ENCODE measurements at regions not wholly inside any gene's neighbourhood (a gene's known extent, or its start where the extent isn't known, plus 50 kb on each side); places are given as distances from the start of the nearest gene placed in this dataset.
"Not testable (repeated sequence)": the region's sequence is repeated elsewhere in the genome, so short reads cannot be mapped to it uniquely, and the experiment has no call there.

DNA sequence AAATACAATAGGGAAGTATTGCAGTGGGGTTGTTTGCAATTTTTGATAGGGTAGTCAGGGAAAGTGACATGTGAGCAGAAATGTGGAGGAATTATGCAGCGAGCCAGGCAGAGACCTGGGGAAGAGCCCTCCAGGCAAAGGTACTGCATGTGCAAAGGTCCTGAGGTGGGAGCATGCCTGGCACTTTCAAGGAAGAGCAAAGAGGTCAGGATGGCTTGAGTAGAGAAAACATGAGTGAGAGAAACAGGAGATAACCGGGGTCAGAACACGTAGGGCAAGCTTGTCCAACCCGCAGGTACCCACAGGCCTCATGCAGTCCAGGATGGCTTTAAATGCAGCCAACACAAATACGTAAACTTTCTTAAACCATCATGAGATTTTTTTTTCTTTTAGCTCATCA is 71.0 kb downstream of the COQ2 start:
- DNase-seq: no peak

DNA sequence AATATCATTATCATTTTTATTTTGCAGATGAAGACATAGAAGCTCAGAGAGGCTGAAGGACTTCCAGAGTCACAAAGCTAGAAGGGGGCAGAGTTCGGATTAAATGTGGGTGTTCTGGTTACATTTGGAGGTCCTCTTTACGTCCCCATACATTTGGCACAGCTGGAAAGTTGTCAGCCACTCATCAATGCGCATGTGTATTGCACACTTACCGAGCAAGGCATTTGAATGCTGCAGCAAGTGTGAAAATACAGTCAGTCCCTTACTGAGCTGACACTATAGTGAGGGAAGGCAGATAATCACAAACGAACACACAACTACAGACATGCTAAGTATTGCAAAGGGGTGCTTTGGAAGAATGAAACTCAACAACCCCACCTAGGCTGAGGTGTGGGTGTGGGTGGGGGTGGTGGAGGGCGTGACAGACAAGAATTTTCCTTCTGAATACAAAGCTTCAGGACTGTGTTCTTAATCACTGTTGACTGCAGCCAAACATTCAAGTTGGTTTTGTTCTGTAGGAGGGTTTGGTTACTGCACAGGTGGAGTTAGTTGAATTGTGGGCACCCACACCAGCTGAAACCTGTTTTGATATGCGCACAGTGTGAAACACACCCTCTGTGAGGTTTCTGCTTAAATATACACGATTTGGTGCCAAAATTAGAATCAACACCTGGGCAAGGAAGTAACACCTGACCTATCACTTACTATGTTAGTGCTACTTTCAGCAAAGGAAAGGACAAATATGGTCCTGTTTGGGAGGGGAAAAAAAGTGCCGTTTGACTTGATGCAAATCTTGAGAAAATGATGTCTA is 72.4 kb downstream of the COQ2 start:
- no peak for DNase-seq

DNA sequence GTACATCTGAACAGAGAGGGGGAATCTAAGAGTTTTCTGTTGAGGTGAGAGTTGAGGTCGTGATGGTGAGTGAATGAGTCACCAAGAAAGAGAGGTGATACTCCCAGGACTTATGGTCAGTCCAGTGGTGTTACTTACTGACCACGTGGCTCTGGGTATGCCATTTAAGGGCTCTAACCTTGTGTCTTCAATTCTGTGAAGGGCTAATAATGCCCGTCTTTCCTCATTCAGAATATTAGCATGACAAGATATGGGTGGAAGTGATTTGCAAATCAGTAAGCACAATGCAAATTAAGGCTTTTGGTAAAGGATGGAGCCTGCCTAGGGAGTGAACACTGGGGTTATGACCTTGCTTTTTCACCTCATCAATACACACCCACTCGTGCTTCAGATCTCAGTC is 75.2 kb downstream of the COQ2 start:
- no peak for DNase-seq

DNA sequence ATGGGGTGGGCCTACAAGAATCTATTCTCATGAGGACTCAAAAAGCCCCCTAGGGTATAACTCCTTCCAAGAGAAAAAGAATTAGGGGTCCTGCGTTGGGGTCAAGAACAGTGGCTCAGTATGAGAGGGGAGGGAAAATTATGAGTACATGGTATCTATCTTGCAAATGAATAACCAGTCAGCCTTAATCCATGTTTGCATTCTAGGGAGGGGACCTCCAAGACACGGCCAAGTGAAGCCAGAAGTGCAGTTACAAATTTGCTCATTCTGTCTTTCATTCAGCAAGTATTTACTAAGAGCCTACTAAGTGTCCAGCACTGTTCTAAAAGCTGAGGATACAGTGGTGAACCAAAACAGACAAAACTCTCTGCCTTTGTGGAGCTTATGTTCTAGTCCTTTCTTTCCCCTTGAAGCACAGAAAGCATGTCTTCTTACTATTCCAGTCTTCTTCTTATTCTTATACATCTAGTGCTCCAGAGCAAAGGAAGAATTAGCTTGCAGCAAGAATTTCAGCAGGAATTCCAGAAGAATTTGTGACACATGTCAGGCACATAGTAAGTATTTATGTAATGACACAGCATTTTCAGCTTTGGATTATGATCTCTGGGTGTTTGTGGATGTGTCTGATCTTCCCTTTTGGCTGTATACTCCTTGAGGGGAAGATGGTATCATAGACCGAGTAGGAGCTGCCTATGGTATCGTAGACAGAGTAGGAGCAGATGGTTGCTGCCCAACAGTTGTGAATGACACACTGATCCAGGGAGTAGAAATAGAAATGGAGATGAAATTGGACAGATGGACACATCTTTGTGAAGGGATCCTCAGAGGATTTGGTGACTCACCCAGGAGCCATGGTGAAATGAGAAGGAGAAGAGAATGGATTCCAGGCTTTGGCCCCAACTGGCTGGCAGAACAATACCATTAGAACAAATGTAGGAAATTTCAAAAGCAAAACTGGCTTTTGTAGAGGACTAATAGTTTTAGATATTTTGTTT is 75.9 kb downstream of the COQ2 start:
- no peak for DNase-seq

DNA sequence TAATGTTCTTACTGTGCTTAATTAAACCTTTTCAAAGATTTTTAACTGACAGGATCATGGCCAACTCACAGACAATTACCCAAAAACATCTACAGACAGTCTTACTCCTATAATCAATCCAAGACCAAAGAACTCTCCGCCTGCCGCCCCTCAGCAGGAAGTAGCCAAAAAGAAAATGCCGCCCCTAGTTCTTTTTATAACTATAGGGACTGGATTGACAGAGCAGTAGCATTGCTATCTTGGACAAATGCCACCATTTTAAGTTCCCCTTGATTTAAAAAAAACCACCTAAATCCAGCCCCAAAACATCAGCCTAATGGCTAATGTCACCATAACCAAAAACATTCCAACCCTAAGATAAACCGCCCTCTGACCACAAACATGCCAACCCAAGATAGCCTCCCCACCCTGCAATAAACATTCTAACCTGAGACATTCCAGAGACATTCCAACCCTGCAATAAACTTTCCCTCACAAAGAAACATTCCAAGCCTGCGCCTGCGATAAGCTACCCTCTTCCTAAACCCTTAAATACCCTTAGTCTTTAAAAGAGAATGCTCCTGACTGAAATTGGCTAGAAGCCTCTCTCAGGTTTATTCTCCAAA is 77.0 kb downstream of the COQ2 start:
- no peak for DNase-seq

DNA sequence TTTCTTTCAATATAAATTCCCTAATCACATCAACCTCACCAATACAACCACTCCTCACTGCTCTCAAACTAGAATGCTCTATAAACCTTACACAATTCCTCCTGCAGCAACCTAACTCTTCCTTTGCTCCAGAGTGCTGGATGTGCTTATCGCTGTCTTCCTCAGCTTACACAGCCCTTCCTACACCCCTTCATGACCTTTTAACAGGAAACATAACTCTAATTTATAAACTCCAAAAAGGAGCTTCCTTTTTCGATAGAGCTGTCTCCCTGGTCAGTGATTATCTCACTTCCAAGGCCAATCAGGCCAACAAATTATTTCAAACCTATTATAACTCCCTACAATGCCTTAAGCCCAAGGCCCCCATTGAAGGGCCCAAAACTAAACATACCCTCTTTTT is 78.8 kb downstream of the COQ2 start:
- DNase-seq: no peak

DNA sequence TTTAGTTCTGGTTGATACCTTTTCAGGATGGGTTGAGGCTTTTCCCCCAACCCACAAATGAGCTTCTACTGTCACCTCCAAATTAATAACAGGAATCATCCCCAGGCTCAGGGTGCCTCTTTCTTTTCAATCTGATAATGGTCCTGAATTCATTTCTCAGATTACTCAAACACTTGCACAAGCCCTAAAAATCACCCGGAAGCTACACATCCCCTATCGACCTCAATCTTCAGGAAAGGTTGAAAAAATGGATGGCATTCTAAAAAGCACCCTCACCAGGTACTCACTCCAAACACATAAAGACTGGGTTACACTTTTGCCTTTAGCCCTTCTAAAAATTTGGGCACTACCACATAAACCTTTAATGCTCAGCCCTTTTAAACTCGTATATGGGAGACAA is 79.9 kb downstream of the COQ2 start:
- DNase-seq: no peak

DNA sequence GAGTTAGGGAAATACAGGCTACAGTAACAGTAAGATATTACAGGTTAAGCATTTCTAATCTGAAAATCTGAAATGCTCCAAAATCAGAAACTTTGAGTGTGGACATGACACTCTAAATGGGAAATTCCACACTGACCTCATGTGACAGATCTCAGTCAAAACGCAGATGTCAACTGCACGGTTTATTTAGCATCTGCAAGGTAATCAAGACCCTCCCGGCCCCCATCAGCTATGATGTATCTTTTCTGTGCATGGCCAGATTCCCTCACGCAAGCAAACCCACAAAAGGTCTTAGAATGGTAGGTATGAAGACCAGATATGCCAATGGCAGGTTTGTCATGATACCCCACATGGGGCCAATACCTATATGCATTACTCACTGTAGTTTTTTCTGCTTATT is 82.8 kb downstream of the COQ2 start:
- DNase-seq: no peak

DNA sequence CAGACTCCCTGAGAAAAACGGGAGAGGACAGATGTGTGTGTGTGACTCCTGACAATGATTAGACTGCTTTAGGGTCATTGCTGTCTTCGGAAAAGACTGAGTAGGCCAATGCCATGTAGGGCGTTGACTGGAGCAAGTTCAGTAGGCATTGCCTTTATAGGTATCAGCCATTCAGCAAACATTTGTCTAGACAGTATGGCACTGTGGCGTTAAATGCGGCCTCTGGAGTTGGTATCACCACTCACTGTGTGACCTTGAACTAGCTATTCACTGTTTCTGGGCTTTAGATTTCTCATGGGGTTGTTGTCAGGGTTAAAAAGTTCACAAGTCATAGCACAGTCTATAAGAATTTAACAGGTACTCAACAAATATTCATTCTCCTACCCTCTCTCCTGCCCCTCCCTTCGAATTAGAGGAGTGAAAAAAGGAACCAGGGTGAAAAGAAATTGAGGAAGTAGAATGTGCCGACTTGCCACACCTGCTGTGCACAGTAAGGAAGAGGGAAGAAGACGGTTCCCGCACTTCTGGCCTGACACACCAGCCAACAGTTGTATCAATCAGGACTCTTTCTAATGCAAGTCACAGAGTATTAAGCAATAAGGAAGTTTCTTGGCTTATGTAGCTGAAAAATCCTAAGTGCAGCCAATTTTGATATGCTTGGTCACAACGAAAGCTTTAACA is 83.2 kb upstream of the PLAC8 start:
- no peak for DNase-seq

DNA sequence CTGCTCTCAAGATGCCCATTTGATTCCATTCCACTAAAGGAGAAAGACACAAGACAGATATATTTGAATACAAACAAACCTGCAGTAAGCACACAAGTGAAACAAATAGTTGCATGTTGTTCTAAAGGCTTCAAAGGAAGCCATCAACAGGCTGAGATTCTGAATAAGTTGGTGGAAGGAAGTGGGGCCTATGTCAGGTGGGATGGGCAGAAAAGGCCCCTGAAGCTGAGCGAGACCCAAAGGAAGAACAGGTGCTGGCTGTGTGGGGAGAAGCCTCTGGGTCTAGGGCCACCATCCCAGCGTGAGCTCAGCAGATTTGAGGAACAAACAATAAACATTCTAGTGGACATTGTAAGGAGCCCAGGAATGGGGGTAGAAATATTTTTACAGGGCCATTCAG is 82.4 kb upstream of the PLAC8 start:
- DNase-seq: no peak

DNA sequence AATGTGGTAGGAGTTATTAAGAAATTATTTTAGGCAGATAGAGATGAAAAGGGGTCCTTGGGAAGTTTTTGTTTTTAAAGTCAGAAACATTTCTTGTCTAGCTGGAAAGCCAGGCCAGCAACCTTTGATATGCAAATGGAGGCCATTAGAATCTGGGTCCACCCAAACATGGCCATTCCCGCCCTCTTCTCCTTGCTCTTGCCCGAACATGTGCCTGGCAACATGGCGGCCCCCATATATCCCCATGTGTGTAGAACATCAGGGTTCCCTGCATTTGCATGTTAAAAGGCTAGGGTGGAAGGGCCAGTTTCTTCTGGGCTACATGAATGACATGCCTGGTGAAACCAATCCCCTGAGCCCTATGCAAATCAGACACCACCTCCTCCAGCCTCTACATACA is 80.7 kb upstream of the PLAC8 start:
- no peak for DNase-seq

DNA sequence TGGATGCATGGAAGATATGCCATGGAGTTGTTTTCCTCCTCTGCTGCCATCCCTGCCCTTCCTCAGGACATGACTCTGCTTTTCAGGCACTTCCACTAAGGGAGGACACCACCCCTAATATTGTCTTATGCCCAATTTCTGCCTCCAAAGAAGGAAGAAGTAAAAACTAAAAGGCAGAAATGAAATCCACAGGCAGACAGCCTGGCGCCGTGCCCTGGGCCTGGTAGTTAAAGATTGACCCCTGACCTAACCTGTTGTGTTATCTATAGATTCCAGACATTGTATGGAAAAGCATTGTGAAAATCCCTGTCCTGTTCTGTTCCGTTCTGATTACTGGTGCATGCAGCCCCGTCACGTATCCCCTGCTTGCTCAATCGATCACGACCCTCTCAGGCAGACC is 80.1 kb upstream of the PLAC8 start:
- not testable (repeated sequence) for DNase-seq

DNA sequence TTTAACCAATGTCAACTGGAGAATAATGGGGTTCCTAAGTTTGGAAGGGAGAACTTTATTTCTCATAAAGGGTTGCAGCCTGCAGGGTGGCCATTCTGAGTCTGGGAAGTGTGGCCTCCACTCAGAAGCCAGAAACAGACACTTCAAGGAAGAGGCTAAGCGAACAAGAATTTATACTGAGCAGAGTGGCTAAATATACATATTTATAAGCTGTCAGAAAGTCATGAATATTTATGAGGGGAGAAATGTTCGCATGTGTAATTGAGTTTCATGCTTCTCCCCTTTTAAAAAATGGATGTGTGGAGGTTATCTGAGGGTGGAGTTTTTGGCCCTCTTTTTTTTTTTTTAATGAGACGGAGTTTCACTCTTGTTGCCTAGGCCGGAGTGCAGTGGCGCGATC is 78.1 kb upstream of the PLAC8 start:
- DNase-seq: no peak

DNA sequence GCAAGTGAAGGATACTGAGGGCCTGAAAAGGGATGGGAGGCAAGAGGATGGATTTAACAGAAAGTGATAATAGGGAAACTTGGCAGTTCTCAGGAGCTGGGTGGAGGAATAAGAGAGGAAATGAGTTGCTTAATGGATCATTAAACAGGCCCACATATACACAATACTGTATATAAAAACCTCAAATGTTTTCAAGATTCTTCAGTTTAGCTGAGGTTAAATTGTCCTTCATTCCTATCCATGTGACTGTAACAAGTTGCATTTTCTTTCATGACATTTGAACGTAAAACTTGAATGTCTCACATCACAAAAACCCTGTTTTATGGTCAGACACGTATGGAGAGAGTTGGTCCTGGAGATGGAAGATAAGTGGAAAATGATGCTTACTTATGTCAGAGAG is 76.5 kb upstream of the PLAC8 start:
- DNase-seq: no peak

DNA sequence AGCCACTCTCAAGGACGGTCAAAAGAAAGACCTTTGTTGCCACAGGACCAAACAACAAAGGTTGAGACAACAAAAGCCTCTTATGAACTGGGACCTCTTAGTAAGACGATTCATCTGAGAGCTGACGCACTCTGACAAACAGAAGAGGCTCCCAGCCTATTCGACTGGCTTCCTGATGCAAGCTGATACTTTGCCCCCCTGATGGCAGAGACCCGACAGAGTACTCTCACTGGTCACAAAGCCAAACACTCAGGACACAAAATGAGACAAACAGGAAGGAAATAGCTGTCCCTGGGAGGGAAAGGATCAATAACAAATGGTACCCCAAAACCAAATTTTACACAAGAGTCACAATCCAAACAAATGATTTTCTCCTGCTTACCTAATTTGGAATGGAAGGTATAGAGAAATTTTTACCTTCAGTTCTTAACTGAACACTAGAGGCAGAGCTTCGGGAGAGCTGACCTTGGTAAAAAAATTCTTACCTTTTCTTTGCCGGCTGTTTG is 75.2 kb upstream of the PLAC8 start:
- DNase-seq: no peak

DNA sequence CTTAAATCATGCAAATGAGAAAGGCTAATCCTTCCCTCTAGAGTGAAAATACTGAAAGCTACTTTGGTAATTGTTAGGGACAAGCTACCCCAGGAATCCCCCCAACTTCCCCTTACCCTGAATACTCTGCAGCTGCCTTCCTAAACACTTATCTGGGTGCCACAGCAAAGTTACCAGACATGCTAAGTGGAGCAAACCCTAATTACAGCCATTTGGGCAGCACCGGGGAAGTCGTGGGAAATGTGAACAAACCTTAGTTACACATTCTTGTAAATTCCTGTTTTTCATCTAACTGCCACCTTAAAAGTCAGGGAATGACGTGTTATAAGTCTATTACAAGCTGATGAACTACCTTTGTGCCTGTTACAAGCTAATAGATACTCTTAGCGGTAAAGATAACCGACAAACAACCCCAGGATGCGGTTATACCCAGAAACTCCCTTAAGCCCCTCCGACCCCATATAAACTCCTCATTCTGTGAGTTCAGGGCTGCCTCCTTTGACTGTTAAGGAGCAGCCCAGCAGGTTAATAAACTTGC is 66.0 kb upstream of the PLAC8 start:
- no peak for DNase-seq

DNA sequence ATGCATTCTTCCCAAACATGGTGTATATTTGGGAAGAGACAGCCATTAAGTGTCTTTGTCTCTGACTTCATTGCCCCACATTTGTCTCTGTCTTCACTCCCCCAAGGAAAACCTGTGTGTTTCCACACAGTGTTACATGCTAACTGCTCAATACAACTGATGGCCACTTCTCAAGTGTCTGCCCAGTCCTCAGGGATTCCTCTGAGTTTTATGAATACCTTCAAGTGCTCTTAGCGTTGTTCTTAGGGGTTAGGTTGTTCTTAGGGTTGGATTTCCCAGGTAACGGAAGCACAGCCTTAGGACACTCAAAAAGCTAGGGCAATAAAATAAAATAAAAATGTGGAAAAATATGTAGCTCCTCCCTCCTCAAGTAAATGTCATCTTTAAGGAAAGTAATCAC is 64.7 kb upstream of the PLAC8 start:
- peak; percentile 60 for DNase-seq

DNA sequence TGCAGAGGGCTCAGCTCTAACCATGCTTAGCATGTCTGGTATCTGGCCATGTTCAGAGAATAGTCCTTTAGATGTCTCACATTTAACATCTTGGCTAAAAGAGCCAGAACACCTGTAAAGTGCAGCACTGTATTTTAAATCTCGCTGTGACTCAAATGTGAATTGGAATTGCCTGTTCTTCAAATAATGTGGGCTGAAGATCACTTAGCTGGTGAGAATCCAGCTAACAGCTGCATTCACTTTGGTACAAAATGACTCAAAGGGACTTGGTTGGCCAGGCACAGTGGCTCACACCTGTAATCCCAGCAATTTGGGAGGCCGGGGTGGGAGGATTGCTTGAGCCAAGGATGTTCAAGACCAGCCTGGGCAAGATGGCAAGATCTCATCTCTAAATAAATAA is 63.5 kb upstream of the PLAC8 start:
- DNase-seq: no peak

DNA sequence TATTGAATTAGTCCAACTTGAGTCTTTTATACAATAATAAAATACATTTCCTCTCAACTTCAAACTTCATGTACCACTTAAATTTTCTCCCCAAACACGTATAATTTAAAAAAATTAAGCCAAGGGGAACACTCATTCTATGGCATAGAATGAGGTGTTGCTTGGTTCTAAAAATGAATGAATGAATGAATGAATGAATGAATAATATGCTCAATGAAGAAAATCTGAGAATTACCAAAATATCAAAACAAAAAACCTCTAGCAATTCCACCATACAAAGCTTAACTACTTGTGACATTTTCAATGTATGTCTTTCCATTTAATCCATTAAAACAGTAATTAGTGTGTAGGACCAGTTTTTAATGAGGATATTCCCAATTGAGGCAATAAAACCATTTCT is 62.7 kb upstream of the PLAC8 start:
- no peak for DNase-seq

DNA sequence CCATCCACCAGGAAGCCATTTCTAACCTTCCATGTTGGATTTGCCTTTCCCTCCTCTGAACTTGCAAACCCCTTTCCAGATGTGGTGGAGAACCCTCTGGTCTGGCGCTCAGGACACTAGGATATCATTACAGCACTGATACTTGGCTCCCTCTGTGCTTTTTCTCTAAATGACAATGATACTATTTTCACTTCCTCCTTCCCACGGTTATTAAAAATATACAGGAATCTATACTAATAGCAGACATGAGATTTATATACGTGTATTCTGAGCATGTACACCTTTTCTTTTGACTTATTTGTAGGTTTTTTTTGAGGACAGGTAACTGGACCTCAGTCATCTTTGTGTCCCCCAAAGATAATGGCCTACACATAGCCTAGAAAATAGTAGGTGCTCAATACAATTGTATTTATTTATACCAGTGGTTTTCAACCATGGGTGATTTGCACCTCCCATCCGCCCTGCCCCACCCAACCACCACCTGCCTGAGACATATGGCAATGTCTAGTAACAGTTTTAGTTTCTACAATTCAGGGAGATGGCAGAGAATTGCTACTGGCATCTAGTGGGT is 60.4 kb upstream of the PLAC8 start:
- DNase-seq: no peak

DNA sequence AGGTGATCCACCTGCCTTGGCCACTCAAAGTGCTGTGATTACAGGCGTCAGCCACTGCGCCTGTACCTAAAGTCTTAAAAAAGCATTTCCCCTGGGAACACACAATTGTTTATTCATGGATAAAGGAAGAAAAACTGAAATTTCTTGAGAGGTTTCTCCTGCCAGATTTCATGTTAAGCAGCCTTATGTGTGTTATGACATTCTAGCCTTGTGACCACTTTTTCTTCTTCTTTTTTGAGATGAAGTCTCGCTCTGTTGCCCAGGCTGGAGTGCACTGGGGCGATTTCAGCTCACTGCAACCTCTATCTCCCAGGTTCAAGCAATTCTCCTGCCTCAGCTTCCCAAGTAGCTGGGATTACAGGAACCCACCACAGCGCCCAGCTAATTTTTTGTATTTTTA is 57.8 kb upstream of the PLAC8 start:
- no peak for DNase-seq

DNA sequence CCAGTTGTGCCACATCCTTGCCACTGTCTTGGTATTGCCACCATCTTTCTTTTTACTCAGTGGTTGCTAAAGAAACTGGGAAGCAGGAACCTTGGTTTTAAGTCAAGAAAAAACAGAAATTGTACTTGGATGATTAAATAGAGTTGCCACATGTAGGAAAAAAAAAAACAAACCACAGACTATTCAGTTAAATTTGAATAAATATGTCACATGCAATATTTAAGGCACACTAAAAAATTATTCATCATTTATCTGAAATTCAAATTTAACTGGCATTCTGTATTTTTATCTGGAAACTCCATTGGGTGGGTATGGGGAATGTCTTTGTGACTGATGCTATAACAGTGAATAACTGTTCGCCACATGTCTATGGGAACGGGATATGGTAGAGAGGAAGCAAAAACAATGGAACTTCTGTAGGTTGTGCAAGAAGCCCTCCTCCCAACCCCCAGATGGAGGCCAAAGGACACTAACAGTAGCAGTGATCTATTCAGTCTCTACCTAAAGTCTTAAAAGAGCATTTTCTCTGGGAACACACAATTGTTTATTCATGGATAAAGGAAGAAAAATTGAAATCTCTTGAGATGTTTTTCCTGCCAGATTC is 57.0 kb upstream of the PLAC8 start:
- no peak for DNase-seq
